ENCODE measurements at regions not wholly inside any gene's neighbourhood (a gene's known extent, or its start where the extent isn't known, plus 50 kb on each side); places are given as distances from the start of the nearest gene placed in this dataset.

DNA sequence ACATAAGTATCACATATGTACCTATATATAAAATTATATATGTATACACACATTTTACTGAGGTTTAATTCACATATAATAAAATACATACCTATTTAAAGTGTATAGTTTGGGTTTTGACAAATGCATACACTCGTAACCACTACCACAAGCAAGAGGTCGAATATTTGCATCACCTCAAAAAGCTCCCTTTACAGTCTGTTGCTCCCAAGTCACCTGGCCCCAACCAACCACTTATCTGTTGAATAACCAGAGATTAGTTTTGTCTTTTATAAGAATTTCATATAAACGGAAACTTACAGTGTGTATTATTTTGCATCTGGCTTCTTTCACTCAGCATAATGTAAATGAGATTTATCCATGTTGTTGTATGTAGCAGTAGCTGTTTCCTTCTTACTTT, 218.9 kb downstream of the MAT2B start:
- Histone ChIP-seq H3K9me1 (ENCODE audit: control insufficient read depth, extremely low read depth, insufficient read depth, low read length) (no peaks in the 10 kb centered on the region), H4K20me1 (ENCODE audit: control insufficient read depth, extremely low read depth, insufficient read depth, low read length) (no peaks in the 10 kb centered on the region), H3K4me1 (ENCODE audit: control insufficient read depth, extremely low read depth, insufficient read depth, low read length) (no peaks in the 10 kb centered on the region), H2AFZ (ENCODE audit: control insufficient read depth, low read length) (no peak overlapping the region), H3K9me3 (ENCODE audit: control insufficient read depth, low read depth, low read length) (no peaks in the 10 kb centered on the region), H3K9ac (ENCODE audit: control insufficient read depth, extremely low read depth, insufficient read depth, low read length) (no peak overlapping the region), H3K79me2 (ENCODE audit: control insufficient read depth, insufficient read depth, low read length) (no peaks in the 10 kb centered on the region), H3K4me2 (ENCODE audit: control insufficient read depth, extremely low read depth, insufficient read depth, low read depth, low read length) (no peak overlapping the region), H3K36me3 (ENCODE audit: control insufficient read depth in 2 of 2, extremely low read depth in 1 of 2, insufficient read depth in 2 of 2, low read length in 2 of 2) (no peaks in the 10 kb centered on the region), H3K4me3 (ENCODE audit: control insufficient read depth in 2 of 3, extremely low read depth in 1 of 3, insufficient read depth in 2 of 3, low read depth in 1 of 3, low read length in 3 of 3) (no peak overlapping the region), H3K27me3 (ENCODE audit: control insufficient read depth, extremely low read depth, insufficient read depth, low read length) (no peaks in the 10 kb centered on the region), H3K27ac (ENCODE audit: control insufficient read depth, insufficient read depth, low read length) (no peak overlapping the region)
- FAIRE-seq (no peak), DNase-seq (ENCODE audit: low read depth, low spot score) (no peak)
- dilution Hi-C loops (cut with MboI; ENCODE audit: extremely low pct_ligation_motif_present, low sequenced_read_pairs), result no loop called here
- no peak for TF ChIP-seq EZH2 (IDR thresholded peaks at IDR 0.05; ENCODE audit: low read length)
- TF ChIP-seq, protein P1, sequence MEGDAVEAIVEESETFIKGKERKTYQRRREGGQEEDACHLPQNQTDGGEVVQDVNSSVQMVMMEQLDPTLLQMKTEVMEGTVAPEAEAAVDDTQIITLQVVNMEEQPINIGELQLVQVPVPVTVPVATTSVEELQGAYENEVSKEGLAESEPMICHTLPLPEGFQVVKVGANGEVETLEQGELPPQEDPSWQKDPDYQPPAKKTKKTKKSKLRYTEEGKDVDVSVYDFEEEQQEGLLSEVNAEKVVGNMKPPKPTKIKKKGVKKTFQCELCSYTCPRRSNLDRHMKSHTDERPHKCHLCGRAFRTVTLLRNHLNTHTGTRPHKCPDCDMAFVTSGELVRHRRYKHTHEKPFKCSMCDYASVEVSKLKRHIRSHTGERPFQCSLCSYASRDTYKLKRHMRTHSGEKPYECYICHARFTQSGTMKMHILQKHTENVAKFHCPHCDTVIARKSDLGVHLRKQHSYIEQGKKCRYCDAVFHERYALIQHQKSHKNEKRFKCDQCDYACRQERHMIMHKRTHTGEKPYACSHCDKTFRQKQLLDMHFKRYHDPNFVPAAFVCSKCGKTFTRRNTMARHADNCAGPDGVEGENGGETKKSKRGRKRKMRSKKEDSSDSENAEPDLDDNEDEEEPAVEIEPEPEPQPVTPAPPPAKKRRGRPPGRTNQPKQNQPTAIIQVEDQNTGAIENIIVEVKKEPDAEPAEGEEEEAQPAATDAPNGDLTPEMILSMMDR (optimal IDR thresholded peaks at IDR 0.05 in 1 of 3, IDR thresholded peaks at IDR 0.05 in 1 of 3, conservative IDR thresholded peaks at IDR 0.05 in 1 of 3; ENCODE audit: extremely low read depth in 1 of 3, insufficient read depth in 2 of 3, low read length in 3 of 3), result no peak

DNA sequence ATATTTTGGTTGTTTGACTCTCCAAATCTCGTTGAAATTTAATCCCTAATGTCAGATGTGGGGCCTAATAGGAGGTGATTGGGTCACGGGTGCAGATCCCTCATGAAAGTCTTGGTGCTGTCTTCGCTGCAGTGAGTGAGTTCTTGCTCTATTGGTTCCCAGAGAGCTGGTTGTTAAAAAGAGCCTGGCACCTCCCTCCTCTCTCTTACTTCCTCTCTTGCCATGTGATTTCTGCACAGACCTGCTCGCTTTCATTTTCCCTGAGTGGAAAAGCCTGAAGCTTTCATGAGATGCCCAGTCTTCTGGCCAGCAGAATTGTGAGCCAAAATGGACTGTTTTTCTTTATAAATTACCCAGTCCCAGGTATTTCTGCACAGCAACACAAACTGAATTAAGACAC, 221.6 kb downstream of the MAT2B start:
- Histone ChIP-seq H2AFZ (ENCODE audit: control insufficient read depth, low read length) (no peak overlapping the region), H3K27me3 (ENCODE audit: control insufficient read depth, extremely low read depth, insufficient read depth, low read length) (no peaks in the 10 kb centered on the region), H3K27ac (ENCODE audit: control insufficient read depth, insufficient read depth, low read length) (no peak overlapping the region), H3K4me2 (ENCODE audit: control insufficient read depth, extremely low read depth, insufficient read depth, low read depth, low read length) (no peak overlapping the region), H3K36me3 (ENCODE audit: control insufficient read depth in 2 of 2, extremely low read depth in 1 of 2, insufficient read depth in 2 of 2, low read length in 2 of 2) (no peaks in the 10 kb centered on the region), H3K4me3 (ENCODE audit: control insufficient read depth in 2 of 3, extremely low read depth in 1 of 3, insufficient read depth in 2 of 3, low read depth in 1 of 3, low read length in 3 of 3) (no peak overlapping the region), H3K9me3 (ENCODE audit: control insufficient read depth, low read depth, low read length) (no peaks in the 10 kb centered on the region), H3K9ac (ENCODE audit: control insufficient read depth, extremely low read depth, insufficient read depth, low read length) (no peak overlapping the region), H4K20me1 (ENCODE audit: control insufficient read depth, extremely low read depth, insufficient read depth, low read length) (no peaks in the 10 kb centered on the region), H3K9me1 (ENCODE audit: control insufficient read depth, extremely low read depth, insufficient read depth, low read length) (no peaks in the 10 kb centered on the region), H3K4me1 (ENCODE audit: control insufficient read depth, extremely low read depth, insufficient read depth, low read length) (no peaks in the 10 kb centered on the region), H3K79me2 (ENCODE audit: control insufficient read depth, insufficient read depth, low read length) (no peaks in the 10 kb centered on the region)
- no peak for FAIRE-seq
- no peak for DNase-seq (ENCODE audit: low read depth, low spot score)
- dilution Hi-C loops (cut with MboI; ENCODE audit: extremely low pct_ligation_motif_present, low sequenced_read_pairs), result no loop called here
- TF ChIP-seq EZH2 (IDR thresholded peaks at IDR 0.05; ENCODE audit: low read length), result no peak
- TF ChIP-seq, protein P1 (optimal IDR thresholded peaks at IDR 0.05 in 1 of 3, IDR thresholded peaks at IDR 0.05 in 1 of 3, conservative IDR thresholded peaks at IDR 0.05 in 1 of 3; ENCODE audit: extremely low read depth in 1 of 3, insufficient read depth in 2 of 3, low read length in 3 of 3), result no peak

All from keratinocyte (primary cell).